ENCODE measurements at regions not wholly inside any gene's neighbourhood (a gene's known extent, or its start where the extent isn't known, plus 50 kb on each side); places are given as distances from the start of the nearest gene placed in this dataset.

GRCh38 chr12:115325858-115326257, 641.9 kb upstream of the TBX3 start:
- intact Hi-C loops (cut with micrococcal nuclease): no loop called here
- ChIA-PET CTCF (no interaction called here), POLR2A (ENCODE audit: unreplicated experiment) (no interaction called here)
- no peak for TF ChIP-seq EZH2phosphoT487 (IDR thresholded peaks at IDR 0.05; ENCODE audit: borderline replicate concordance, low read length)
- TF ChIP-seq EZH2 (IDR thresholded peaks at IDR 0.05; ENCODE audit: low read length, unreplicated experiment): no peak
- no peak for TF ChIP-seq CTCF (conservative IDR thresholded peaks at IDR 0.05; ENCODE audit: low read depth, low read length)
- Histone ChIP-seq H3K9ac (ENCODE audit: low read length) (no peak overlapping the region), H3K4me1 (ENCODE audit: insufficient read depth, low read length) (peaks cover 22% of the 10 kb centered on the region), H3K27ac (ENCODE audit: low read length) (no peak overlapping the region), H3K36me3 (ENCODE audit: low read depth, low read length) (no peaks in the 10 kb centered on the region), H3K9me3 (ENCODE audit: low read length) (no peaks in the 10 kb centered on the region), H3K4me3 (ENCODE audit: low read length) (no peak overlapping the region), H3F3A (ENCODE audit: low read length, unreplicated experiment) (no peaks in the 10 kb centered on the region), H3K79me2 (ENCODE audit: low read length) (no peaks in the 10 kb centered on the region), H2AFZ (ENCODE audit: low read length) (no peak overlapping the region), H4K20me1 (ENCODE audit: low read length) (no peaks in the 10 kb centered on the region), H3K4me2 (ENCODE audit: low read length) (no peak overlapping the region), H3K9me2 (replicated peaks; ENCODE audit: low read length) (no peaks in the 10 kb centered on the region; the same call in 1 of the 2 replicates), H3K27me3 (ENCODE audit: low read length) (no peaks in the 10 kb centered on the region)
- no peak for ATAC-seq
- peak; percentile 14 for DNase-seq
- no TSS peak for BruUV-seq (replicated peaks)

- Histone ChIP-seq H3K9me3 (ENCODE audit: low read length) (no peaks in the 10 kb centered on the region), H3K27me3 (ENCODE audit: low read length) (no peaks in the 10 kb centered on the region), H3K9ac (ENCODE audit: low read length) (no peak overlapping the region), H3K79me2 (ENCODE audit: low read length) (no peaks in the 10 kb centered on the region), H3K9me2 (replicated peaks; ENCODE audit: low read length) (no peaks in the 10 kb centered on the region), H3K27ac (ENCODE audit: low read length) (no peak overlapping the region), H4K20me1 (ENCODE audit: low read length) (no peaks in the 10 kb centered on the region), H3K4me2 (ENCODE audit: low read length) (no peak overlapping the region), H3K4me3 (ENCODE audit: low read length) (no peak overlapping the region), H3K4me1 (ENCODE audit: insufficient read depth, low read length) (peaks cover 22% of the 10 kb centered on the region), H2AFZ (ENCODE audit: low read length) (no peak overlapping the region), H3K36me3 (ENCODE audit: low read depth, low read length) (no peaks in the 10 kb centered on the region), H3F3A (ENCODE audit: low read length, unreplicated experiment) (no peaks in the 10 kb centered on the region)
- ATAC-seq (no peak), DNase-seq (no peak)
- ChIA-PET CTCF (no interaction called here), POLR2A (ENCODE audit: unreplicated experiment) (no interaction called here)
- no TSS peak for BruUV-seq (replicated peaks)
- intact Hi-C loops (cut with micrococcal nuclease): no loop called here
- no peak for TF ChIP-seq EZH2phosphoT487 (IDR thresholded peaks at IDR 0.05; ENCODE audit: borderline replicate concordance, low read length)
- no peak for TF ChIP-seq EZH2 (IDR thresholded peaks at IDR 0.05; ENCODE audit: low read length, unreplicated experiment)
- TF ChIP-seq CTCF (conservative IDR thresholded peaks at IDR 0.05; ENCODE audit: low read depth, low read length): no peak
Measured at GRCh38 chr12:115324949-115325593, 641.1 kb upstream of the TBX3 start.

- Histone ChIP-seq H3K9ac (ENCODE audit: low read length) (no peak overlapping the region), H2AFZ (ENCODE audit: low read length) (no peak overlapping the region), H4K20me1 (ENCODE audit: low read length) (no peaks in the 10 kb centered on the region), H3K4me3 (ENCODE audit: low read length) (no peak overlapping the region), H3K9me3 (ENCODE audit: low read length) (no peaks in the 10 kb centered on the region), H3K9me2 (replicated peaks; ENCODE audit: low read length) (no peaks in the 10 kb centered on the region), H3F3A (ENCODE audit: low read length, unreplicated experiment) (no peaks in the 10 kb centered on the region), H3K4me1 (ENCODE audit: insufficient read depth, low read length) (peaks cover 22% of the 10 kb centered on the region), H3K27ac (ENCODE audit: low read length) (peak overlapping the region; percentile 49), H3K27me3 (ENCODE audit: low read length) (no peaks in the 10 kb centered on the region), H3K79me2 (ENCODE audit: low read length) (no peaks in the 10 kb centered on the region), H3K36me3 (ENCODE audit: low read depth, low read length) (no peaks in the 10 kb centered on the region), H3K4me2 (ENCODE audit: low read length) (peak overlapping the region; percentile 36)
- intact Hi-C loops (cut with micrococcal nuclease): no loop called here
- ATAC-seq (peak; percentile 80), DNase-seq (peak; percentile 84)
- ChIA-PET CTCF (no interaction called here), POLR2A (ENCODE audit: unreplicated experiment) (interaction anchor here (0.6 kb wide), 1 partner anchor 9 kb away, joined by 3 read pairs; no protein-coding TSS in a partner anchor)
- TF ChIP-seq EZH2phosphoT487 (IDR thresholded peaks at IDR 0.05; ENCODE audit: borderline replicate concordance, low read length): no peak
- TF ChIP-seq CTCF (conservative IDR thresholded peaks at IDR 0.05; ENCODE audit: low read depth, low read length): no peak
- TF ChIP-seq EZH2 (IDR thresholded peaks at IDR 0.05; ENCODE audit: low read length, unreplicated experiment): no peak
- no TSS peak for BruUV-seq (replicated peaks)
Measured at GRCh38 chr12:115323223-115323905, 639.4 kb upstream of the TBX3 start.
